H1 (cell line): ENCODE measurements at regions not wholly inside any gene's neighbourhood (a gene's known extent, or its start where the extent isn't known, plus 50 kb on each side); places are given as distances from the start of the nearest gene placed in this dataset.

Experiments
- CEBPB ChIP-seq: IDR thresholded peaks from 2 replicates; pipeline ENCODE4 v1.6.1; 2012; ENCODE audit warnings: low read depth, low read length
- CREB1 ChIP-seq: IDR thresholded peaks from 2 replicates; pipeline ENCODE4 v1.6.1; 2012; ENCODE audit warnings: inconsistent platforms
- GABPA ChIP-seq: IDR thresholded peaks from 2 replicates; pipeline ENCODE4 v1.6.1; 2011; ENCODE audit warnings: mild to moderate bottlenecking, low read length, moderate library complexity, borderline replicate concordance; ENCODE audit not compliant: insufficient read depth
- RXRA ChIP-seq: IDR thresholded peaks from 2 replicates; pipeline ENCODE4 v1.6.1; 2011; ENCODE audit warnings: low read depth, mild to moderate bottlenecking, low read length, moderate library complexity; ENCODE audit not compliant: insufficient read depth
- SP2 ChIP-seq: IDR thresholded peaks from 2 replicates; pipeline ENCODE4 v1.6.1; 2012; ENCODE audit warnings: mild to moderate bottlenecking, low read length, inconsistent platforms
- TAF7 ChIP-seq: optimal IDR thresholded peaks from 2 replicates; pipeline ENCODE3; 2011; ENCODE audit warnings: low read depth, mild to moderate bottlenecking, inconsistent platforms, low read length, moderate library complexity, borderline replicate concordance

GRCh38 chr2:152944099-152944498 lies 225.7 kb downstream of the ARL6IP6 start (continued):
- TF ChIP-seq RXRA (no peak), TAF7 (no peak), SP2 (no peak), CREB1 (no peak), GABPA (no peak), CEBPB (no peak)
